Left renal cortex interstitium (tissue), 4 donors: ENCODE measurements at regions not wholly inside any gene's neighbourhood (a gene's known extent, or its start where the extent isn't known, plus 50 kb on each side); places are given as distances from the start of the nearest gene placed in this dataset.
"Not testable (repeated sequence)": the region's sequence is repeated elsewhere in the genome, so short reads cannot be mapped to it uniquely, and the experiment has no call there.

Experiments
- DNase-seq, 4 donors: peaks; one replicate each; pipeline ENCODE4 v3.0.0-alpha.2; 2013; ENCODE audit warnings: low read depth in 4 of 4, low spot score in 2 of 4, missing footprints in 1 of 4

- no peak for DNase-seq
Observed at GRCh38 chr22:22697377-22698117, 53.1 kb downstream of the GGTLC2 start.

GRCh38 chr22:22698263-22698750, 53.9 kb downstream of the GGTLC2 start:
- no peak for DNase-seq

DNA sequence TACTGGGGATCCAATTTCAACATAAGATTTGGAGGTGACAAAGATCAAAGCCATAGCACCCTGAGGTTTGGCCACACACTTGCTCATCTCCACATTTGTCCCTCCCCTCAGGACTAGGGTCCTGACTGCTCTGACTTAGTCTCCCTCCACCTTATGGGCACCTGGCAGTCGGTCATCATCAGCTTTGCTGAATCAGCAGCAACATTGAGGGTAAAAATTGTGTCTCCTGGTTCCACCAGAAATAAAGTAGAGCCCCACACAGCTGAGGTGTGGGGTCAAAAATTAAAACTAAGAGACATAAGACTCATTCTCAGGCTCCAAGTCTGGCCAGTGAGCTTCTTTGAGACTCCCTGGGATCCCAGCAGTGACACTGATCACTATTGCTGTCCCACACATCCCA, 56.2 kb downstream of the GGTLC2 start:
- no peak for DNase-seq

DNA sequence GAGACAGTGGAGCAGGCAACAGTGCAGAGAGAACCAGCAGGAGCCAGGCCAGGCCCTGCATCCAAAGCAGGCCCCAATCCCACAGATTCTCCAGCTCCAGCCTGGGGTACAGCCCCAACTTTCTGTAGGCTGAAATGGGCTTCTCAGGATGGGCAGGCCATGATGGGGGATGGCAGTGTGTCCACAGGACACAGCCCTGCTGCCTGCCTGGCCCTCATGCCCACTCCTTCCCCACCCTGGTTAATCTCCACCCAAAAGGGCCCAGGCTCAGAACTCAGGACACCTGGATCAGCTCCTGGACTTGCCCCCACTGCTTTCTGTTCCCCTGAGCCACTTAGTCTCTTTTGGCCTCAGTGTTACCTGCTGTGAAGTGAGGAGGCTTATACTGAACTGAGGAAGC, 57.1 kb downstream of the GGTLC2 start:
- not testable (repeated sequence) for DNase-seq

- DNase-seq = no peak
Observed at GRCh38 chr22:22702237-22703202, 58.1 kb downstream of the GGTLC2 start.

DNA sequence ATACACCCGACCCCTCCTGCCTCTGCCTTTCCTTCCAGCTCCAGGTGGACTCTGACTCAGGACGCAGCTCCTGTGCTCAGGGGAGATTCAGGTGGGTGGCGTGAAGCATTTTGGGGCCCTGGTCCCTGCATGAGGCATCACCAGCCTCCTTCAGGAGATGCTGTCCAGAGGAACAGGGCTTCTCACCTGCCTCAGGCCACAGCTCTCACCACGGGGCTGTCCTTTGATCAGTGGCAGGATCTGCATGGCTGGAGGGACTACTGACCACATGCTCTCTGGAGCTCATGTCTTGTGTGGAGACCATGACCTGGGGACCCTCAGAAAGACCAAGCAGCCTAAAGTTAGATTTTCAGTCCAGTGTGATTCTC, 58.8 kb downstream of the GGTLC2 start:
- no peak for DNase-seq

- DNase-seq = no peak
Observed at GRCh38 chr22:22703715-22704114, 59.3 kb downstream of the GGTLC2 start.

DNA sequence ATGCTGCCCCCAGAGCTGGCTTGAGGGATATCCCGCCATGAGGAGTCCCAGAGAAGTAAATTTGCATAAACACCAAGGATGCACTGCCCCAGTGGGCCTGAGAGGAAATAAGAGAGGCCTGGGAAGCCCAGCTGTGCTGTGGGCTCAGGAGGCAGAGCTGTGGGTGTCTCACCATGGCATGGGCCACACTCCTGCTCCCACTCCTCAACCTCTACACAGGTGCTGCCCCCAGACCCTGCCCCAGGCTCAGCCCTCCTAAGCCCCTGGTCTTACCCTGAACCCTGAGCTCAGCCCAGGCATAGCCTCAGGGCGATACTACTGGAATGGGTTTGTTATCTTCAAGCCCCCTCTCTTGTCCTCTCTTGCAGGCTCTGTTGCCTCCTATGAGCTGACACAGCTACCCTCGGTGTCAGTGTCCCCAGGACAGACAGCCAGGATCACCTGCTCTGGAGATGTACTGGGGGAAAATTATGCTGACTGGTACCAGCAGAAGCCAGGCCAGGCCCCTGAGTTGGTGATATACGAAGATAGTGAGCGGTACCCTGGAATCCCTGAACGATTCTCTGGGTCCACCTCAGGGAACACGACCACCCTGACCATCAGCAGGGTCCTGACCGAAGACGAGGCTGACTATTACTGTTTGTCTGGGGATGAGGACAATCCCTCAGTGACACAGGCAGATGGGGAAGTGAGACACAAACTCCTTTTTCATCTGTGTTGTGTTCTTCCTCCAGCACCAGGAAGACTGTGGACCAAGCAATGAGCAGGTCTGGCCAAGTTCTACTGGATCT, 59.9 kb downstream of the GGTLC2 start:
- no peak for DNase-seq

DNA sequence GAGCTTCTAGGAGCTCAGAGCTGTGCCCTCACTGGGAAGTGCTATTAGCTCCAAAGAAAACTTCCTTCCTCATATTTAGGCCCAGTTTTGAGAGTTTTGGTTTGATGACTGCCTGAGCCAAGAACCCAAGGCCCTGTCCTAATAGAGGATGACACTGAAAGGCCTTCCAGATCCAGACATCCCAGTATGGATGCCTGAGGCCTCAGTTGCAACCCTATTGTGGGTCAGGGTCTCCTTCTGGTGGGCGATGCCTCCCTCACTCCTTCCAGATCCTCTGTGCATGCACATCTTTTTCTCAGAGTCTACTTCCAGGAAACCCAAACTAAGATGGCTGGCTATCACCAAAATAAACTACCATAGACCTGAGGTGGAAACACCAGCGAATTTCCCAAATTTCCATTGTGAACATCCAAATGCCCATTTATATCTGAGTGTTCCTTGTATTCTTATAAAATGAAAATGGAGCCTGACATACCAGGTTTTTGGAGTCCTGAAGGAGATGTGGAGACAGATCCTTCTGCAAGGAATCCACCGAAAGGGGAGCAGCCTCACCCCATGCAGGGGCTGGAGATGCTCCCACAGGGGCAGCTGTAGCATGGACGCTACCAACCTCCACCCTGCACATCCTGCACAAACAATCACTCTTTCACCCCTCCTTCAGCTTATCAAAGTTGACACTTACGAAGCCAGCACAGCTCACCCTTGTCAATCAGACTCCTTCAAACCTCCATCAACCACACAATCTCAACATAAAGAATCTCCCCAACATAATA, 61.1 kb downstream of the GGTLC2 start:
- no peak for DNase-seq

GRCh38 chr22:22706253-22706915, 62.0 kb downstream of the GGTLC2 start:
- no peak for DNase-seq

DNA sequence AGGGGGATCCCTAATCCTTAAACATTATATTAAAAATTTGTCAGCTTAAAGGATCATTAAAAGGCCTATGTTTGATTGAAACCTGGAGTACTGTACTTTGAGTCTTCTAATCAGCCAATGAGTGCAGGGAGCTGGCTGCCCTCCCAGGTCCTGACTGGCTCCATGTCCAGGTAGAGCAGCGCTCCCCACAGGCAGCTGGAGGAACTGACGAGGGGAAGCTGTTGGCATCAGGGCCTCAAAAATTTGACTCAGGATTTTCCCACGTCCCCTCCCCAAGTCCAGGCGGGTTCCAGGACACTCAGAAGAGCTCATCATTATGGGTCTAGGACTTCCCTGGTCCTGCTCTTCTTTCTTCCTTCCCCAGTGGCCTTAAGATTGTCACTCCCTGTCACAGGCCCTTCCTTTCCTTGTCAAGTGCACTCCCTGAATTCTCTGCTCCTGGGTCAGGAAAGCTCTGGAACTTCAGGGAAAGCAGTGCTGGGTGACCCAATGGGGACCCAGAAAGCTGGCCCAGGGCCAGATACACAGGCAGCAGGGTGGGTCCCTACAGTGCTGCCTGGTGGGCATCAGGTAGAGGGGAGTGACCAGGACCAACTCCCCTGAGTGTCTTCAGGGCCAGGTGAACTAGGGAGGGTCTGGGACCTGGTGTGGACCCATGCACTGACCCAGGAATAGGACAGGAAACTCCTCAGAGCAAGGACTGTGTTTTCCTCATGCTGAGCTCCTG, 65.5 kb downstream of the GGTLC2 start:
- DNase-seq = no peak

- DNase-seq = no peak
Observed at GRCh38 chr22:22710719-22711531, 66.5 kb downstream of the GGTLC2 start.

DNA sequence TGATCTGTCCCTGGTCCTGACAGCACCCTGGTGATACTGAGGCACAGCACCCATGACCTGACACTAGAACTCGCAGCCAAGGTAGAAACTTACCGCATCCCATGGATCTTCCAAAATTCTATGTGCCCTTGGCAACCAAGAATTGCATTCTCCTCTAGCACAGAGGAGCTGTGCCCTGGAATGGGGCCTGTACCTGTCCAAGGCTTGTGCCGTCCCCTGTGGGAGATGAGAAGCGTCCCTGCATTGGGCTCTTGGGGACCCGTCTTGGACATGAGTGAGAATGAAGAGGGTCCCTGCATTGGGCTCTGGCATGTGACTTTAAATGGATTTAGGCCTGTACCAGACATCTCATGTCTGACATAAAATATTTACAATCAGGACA, 67.1 kb downstream of the GGTLC2 start:
- no peak for DNase-seq

DNA sequence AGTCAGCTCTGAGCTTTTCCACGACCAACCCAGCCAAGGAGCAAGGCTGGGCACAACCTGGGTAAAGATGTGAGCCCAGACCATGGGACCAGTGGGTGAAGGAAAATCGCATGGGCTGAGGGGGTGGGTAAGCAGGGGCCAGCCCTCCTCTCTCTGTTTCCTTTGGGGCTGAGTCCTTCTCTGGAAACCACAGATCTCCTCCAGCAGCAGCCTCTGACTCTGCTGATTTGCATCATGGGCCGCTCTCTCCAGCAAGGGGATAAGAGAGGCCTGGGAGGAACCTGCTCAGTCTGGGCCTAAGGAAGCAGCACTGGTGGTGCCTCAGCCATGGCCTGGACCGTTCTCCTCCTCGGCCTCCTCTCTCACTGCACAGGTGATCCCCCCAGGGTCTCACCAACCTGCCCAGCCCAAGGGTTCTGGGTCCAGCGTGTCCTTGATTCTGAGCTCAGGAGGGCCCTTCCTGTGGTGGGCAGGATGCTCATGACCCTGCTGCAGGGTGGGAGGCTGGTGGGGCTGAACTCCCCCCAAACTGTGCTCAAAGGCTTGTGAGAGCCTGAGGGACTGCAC, 67.8 kb downstream of the GGTLC2 start:
- no peak for DNase-seq

- DNase-seq = no peak
Observed at GRCh38 chr22:22712666-22713365, 68.4 kb downstream of the GGTLC2 start.

- no peak for DNase-seq
Observed at GRCh38 chr22:22713416-22713815, 69.0 kb downstream of the GGTLC2 start.
